ENCODE measurements at regions not wholly inside any gene's neighbourhood (a gene's known extent, or its start where the extent isn't known, plus 50 kb on each side); places are given as distances from the start of the nearest gene placed in this dataset.

DNA sequence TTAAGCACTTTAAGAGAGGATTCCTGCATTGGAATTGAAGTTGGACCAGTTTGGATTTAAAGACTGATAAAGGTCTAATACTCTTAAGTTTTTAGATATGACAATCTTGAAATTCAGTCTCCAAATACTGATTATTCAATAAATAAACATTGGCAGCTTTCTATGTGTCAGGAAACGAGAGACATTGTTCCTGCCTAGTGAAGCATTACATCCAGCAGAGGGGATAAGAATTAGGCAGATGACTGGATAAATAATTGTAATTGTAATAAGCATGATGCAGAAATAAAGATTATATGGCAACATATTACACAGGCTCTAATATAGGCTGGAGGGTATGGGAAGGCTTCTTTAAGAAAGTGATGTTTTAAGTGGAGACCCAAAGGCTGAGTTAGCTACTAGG lies 226.5 kb upstream of the MMADHC start:
- peaks cover 3% of the 10 kb centered on the region for H3K9me3 Mint-ChIP-seq
- H3K27me3 Mint-ChIP-seq (ENCODE audit: low read depth, poor library complexity) = peaks cover 4% of the 10 kb centered on the region
- TF ChIP-seq, protein P1, sequence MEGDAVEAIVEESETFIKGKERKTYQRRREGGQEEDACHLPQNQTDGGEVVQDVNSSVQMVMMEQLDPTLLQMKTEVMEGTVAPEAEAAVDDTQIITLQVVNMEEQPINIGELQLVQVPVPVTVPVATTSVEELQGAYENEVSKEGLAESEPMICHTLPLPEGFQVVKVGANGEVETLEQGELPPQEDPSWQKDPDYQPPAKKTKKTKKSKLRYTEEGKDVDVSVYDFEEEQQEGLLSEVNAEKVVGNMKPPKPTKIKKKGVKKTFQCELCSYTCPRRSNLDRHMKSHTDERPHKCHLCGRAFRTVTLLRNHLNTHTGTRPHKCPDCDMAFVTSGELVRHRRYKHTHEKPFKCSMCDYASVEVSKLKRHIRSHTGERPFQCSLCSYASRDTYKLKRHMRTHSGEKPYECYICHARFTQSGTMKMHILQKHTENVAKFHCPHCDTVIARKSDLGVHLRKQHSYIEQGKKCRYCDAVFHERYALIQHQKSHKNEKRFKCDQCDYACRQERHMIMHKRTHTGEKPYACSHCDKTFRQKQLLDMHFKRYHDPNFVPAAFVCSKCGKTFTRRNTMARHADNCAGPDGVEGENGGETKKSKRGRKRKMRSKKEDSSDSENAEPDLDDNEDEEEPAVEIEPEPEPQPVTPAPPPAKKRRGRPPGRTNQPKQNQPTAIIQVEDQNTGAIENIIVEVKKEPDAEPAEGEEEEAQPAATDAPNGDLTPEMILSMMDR (IDR thresholded peaks at IDR 0.05) = no peak
- H3K27ac Mint-ChIP-seq = peak overlapping the region; percentile 8
- H3K36me3 Mint-ChIP-seq (ENCODE audit: low read depth) = no peaks in the 10 kb centered on the region
- no peak for DNase-seq
- H3K4me1 Mint-ChIP-seq = peaks cover 21% of the 10 kb centered on the region
- no peak overlapping the region for H3K4me3 Mint-ChIP-seq

GRCh38 chr2:149808556-149808955 lies 221.0 kb upstream of the MMADHC start:
- no peak for DNase-seq
- Mint-ChIP-seq H3K9me3 (peaks cover 3% of the 10 kb centered on the region), H3K4me1 (peaks cover 5% of the 10 kb centered on the region), H3K27me3 (ENCODE audit: low read depth, poor library complexity) (peaks cover 4% of the 10 kb centered on the region), H3K36me3 (ENCODE audit: low read depth) (no peaks in the 10 kb centered on the region), H3K27ac (no peak overlapping the region), H3K4me3 (no peak overlapping the region)
- TF ChIP-seq, protein P1 (IDR thresholded peaks at IDR 0.05) = no peak

- Mint-ChIP-seq H3K27ac (no peak overlapping the region), H3K4me1 (no peaks in the 10 kb centered on the region), H3K4me3 (no peak overlapping the region), H3K36me3 (ENCODE audit: low read depth) (no peaks in the 10 kb centered on the region), H3K27me3 (ENCODE audit: low read depth, poor library complexity) (peaks cover under 1% of the 10 kb centered on the region), H3K9me3 (peaks cover 3% of the 10 kb centered on the region)
- no peak for DNase-seq
- TF ChIP-seq, protein P1 (IDR thresholded peaks at IDR 0.05) = no peak
Observed at GRCh38 chr2:149806651-149807050, 219.1 kb upstream of the MMADHC start.

DNA sequence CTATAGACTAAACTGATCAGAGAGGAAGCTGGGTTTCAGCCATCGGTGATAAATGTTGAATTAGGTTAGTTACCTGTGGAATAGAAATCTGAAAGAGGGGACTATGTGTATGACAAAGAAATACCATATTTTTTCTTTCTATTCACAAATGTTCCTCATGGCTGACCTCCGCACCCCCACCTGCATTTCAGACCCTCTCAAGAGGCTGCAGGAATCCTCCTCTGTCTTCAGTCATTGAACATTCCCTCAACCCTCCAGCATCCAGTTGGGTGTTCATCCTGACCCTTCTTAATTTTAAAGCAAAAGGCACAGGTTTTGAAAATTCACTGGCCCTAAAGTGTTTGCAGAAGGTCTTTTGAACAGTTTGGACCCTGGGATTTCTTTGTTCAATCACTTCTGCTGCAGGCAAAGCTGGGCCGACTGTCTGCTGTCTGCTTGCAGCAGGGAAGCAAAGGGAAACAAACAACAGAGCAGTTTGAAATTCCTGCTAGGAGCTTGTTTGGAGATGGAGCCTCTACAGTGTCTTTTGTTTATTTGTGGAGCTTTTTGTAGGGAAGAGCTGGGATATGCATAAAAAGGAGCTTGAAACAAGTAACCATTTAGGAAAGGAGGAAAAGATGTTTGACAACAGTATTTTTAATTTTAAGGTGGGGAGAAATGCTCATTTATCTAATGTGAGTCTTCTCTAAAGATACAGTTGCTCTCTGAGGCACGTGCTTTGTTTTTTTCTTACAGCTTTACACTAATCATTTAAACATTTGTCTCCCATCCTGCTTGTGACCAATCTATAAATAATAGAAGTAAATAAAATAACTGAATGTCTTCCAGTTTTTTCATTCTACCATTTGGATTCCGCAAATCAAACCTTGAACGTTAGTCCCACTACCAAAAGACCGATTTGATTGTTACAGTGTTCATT lies 213.3 kb upstream of the MMADHC start:
- Mint-ChIP-seq H3K27me3 (ENCODE audit: low read depth, poor library complexity) (no peaks in the 10 kb centered on the region), H3K4me3 (peak overlapping the region; percentile 0), H3K9me3 (peaks cover 4% of the 10 kb centered on the region), H3K4me1 (peaks cover 33% of the 10 kb centered on the region), H3K27ac (peak overlapping the region; percentile 49), H3K36me3 (ENCODE audit: low read depth) (no peaks in the 10 kb centered on the region)
- TF ChIP-seq, protein P1 (IDR thresholded peaks at IDR 0.05) = no peak
- DNase-seq = no peak

DNA sequence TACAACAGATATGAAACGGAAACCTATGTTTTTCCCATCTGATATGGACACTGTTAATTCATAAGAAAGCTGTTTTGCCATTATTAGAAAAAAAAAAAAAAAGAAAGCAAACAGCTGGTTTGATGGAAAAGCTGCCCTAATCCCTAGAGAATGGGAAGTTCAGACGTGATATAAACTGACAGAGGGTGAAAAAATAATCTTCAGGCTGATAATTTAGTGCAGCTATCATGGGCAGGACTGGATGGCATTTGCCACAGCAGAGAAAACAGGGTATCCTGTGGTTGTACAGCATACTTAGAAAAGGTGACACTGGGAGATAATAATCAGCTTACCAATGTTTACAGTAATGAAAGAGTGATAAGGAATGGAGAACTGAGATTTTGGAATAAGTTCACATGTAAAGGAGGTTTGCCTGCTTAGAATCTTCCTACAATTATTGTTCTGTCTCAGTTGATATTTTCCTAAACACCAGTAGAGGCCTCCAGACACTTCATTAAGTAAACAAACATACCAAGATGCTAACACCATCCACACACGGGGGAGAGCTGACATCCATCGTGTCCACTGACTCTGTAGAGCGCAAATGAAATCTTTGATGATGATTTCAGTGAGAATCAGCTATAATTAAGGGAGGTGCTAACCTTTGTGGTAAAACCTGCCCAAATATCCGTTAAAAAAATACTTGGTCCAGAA lies 211.6 kb upstream of the MMADHC start:
- Mint-ChIP-seq H3K4me1 (peaks cover 33% of the 10 kb centered on the region), H3K27me3 (ENCODE audit: low read depth, poor library complexity) (no peaks in the 10 kb centered on the region), H3K4me3 (no peak overlapping the region), H3K9me3 (peaks cover 12% of the 10 kb centered on the region), H3K36me3 (ENCODE audit: low read depth) (no peaks in the 10 kb centered on the region), H3K27ac (no peak overlapping the region)
- no peak for DNase-seq
- TF ChIP-seq, protein P1 (IDR thresholded peaks at IDR 0.05) = no peak

Measured in nephron progenitor cell (in vitro differentiated cells).